Heart left ventricle (tissue), 16 donors: ENCODE measurements at regions not wholly inside any gene's neighbourhood (a gene's known extent, or its start where the extent isn't known, plus 50 kb on each side); places are given as distances from the start of the nearest gene placed in this dataset.

Experiments
- ATAC-seq, 4 donors: fragments of 200-7000 bp; cut with Tn5 transposase; one replicate each; pipeline ENCODE4 v1.9.1; 2020 to 2022; ENCODE audit warnings: moderate library complexity in 4 of 4, mild to moderate bottlenecking in 3 of 4, moderate number of reproducible peaks in 1 of 4
- DNase-seq, 5 donors: peaks; one replicate each; pipeline ENCODE4 v3.0.0-alpha.2; 2020
- H3K27ac ChIP-seq, 12 donors: fragments of 200-600 bp; sonication (generic) in 4 of 12; one replicate each; pipeline versions ENCODE4 v1.5.0 to v1.8.0; 2016 to 2022; ENCODE audit warnings: mild to moderate bottlenecking in 2 of 12
- H3K27me3 ChIP-seq, 9 donors: fragments of 200-600 bp; sonication (generic) in 2 of 9; one replicate each; pipeline versions ENCODE4 v1.5.1 to v1.8.0; 2016 to 2022; ENCODE audit warnings: mild to moderate bottlenecking in 3 of 9
- H3K36me3 ChIP-seq, 9 donors: fragments of 200-600 bp; sonication (generic) in 2 of 9; one replicate each; pipeline versions ENCODE4 v1.5.0 to v1.8.0; 2018 to 2022; ENCODE audit warnings: mild to moderate bottlenecking in 2 of 9
- H3K4me1 ChIP-seq, 12 donors: fragments of 200-600 bp; sonication (generic) in 4 of 12; one replicate each; pipeline versions ENCODE4 v1.5.0 to v1.8.0; 2016 to 2022; ENCODE audit warnings: mild to moderate bottlenecking in 3 of 12
- H3K4me3 ChIP-seq, 12 donors: fragments of 200-600 bp; sonication (generic) in 4 of 12; one replicate each; pipeline versions ENCODE4 v1.5.0 to v1.8.0; 2017 to 2022; ENCODE audit warnings: mild to moderate bottlenecking in 9 of 12, moderate library complexity in 4 of 12
- H3K9me3 ChIP-seq, 12 donors: fragments of 200-600 bp; sonication (generic) in 4 of 12; one replicate each; pipeline versions ENCODE4 v1.5.0 to v1.8.0; 2016 to 2022; ENCODE audit warnings: mild to moderate bottlenecking in 1 of 12
- POLR2A ChIP-seq, 2 donors: fragments of 450-650 bp; IDR thresholded peaks; one replicate each; pipeline ENCODE4 v1.6.1; 2017; ENCODE audit warnings: antibody characterized with exemption in 2 of 2, mild to moderate bottlenecking in 2 of 2, moderate library complexity in 2 of 2
- WGBS, 4 donors: extraction: QIAGEN DNeasy Blood & Tissue Kit in 2 of 4; methylation state at CpG; one replicate each; pipeline versions ENCODE4 v1.1.5 to v1.1.7; 2013 to 2018; 5-methylcytosine and 5-hydroxymethylcytosine counted together
- intact Hi-C, 10 donors: fragments of 100-400 bp; cut with DNase I; formaldehyde crosslinking; loops; one replicate each; pipeline versions ENCODE4 v1.11.1 to v1.14.2; 2022
- TF ChIP-seq, protein P1 (sequence below), 12 donors: fragments of 200-600 bp; sonication (generic) in 4 of 12; IDR thresholded peaks; one replicate each; pipeline versions ENCODE4 v1.5.0 to v1.8.0; 2018 to 2022; ENCODE audit warnings: antibody characterized with exemption in 12 of 12, mild to moderate bottlenecking in 5 of 12
- donor health status: ischemic (EF 13 %, LVEDD 7.1; RV severe dilation, severe dysfunction).
- donor health status: healthy with polysubstance abuse.
- donor health status: DM: no; HTN: yes; CAD: no.
- donor health status: DM: no; HTN: no; CAD: no.
- donor health status: ischemic (EF 25% LVEDD 6.9; RV normal size, moderate dysfunction).
- donor health status: ischemic (EF 25% LVEDD 5.7; RV mildly dilated, moderate dysfunction).
- donor health status: healthy.
- donor health status: DM: yes; HTN: yes; CAD: no.
- donor health status: ischemic (EF 35%, LVEDD 5.7; RV mildly dilated, moderate dysfunction).
- donor health status: nonischemic (EF 11% LVEDD 7.7; RV severe dilation, severe dysfunction).
- donor health status: DM: yes; HTN: yes; CAD: no.
- donor health status: PGD.
- donor health status: ischemic (EF 29% LVEDD 5.4; RV normal size, mild dysfunction).
- donor health status: nonischemic (EF 23%, LVEDD 6.1; RV moderate dilation, normal function).

GRCh38 chr10:71009126-71009525 is 120.8 kb upstream of the PCBD1 start:
- 44 to 67% (median 57%) methylated on average over 16 of the region's 16 CpGs for WGBS, 4 donors
- H3K9me3 ChIP-seq = no peaks in the 10 kb centered on the region

DNA sequence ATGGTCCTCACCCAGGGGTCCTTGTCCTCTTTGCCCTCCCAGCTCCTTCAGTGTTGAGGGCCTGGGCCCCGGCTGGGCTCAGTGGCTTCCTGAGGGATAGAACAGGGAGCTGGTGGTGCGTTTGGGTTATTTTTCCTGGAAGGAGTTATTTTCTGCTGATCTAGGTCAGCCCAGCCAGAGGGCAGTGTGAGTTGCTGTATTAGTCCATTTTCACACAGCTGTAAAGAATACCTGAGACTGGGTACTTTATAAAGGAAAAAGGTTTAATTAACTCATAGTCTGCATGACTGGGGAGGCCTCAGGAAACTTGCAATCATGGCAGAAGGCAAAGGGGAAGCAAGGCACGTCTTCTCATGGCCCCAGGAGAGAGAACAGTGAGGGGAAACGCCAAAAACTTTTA is 122.4 kb upstream of the PCBD1 start:
- Histone ChIP-seq H3K27ac (no peak overlapping the region), H3K9me3 (no peaks in the 10 kb centered on the region), H3K4me3 (no peak overlapping the region), H3K4me1 (peaks cover 0 to 15% (median 3%) of the 10 kb centered on the region in 12 donors), H3K27me3 (peaks cover 0 to 8% (median 0%) of the 10 kb centered on the region in 9 donors), H3K36me3 (no peaks in the 10 kb centered on the region)
- ATAC-seq (no peak), DNase-seq (peak in 1 of 5 donors; percentile 6)
- TF ChIP-seq, protein P1, sequence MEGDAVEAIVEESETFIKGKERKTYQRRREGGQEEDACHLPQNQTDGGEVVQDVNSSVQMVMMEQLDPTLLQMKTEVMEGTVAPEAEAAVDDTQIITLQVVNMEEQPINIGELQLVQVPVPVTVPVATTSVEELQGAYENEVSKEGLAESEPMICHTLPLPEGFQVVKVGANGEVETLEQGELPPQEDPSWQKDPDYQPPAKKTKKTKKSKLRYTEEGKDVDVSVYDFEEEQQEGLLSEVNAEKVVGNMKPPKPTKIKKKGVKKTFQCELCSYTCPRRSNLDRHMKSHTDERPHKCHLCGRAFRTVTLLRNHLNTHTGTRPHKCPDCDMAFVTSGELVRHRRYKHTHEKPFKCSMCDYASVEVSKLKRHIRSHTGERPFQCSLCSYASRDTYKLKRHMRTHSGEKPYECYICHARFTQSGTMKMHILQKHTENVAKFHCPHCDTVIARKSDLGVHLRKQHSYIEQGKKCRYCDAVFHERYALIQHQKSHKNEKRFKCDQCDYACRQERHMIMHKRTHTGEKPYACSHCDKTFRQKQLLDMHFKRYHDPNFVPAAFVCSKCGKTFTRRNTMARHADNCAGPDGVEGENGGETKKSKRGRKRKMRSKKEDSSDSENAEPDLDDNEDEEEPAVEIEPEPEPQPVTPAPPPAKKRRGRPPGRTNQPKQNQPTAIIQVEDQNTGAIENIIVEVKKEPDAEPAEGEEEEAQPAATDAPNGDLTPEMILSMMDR (IDR thresholded peaks at IDR 0.05) = peak in 5 of 12 donors; percentile 10 to 27 (median 19)
- TF ChIP-seq POLR2A (IDR thresholded peaks at IDR 0.05) = no peak
- 61 to 74% (median 71%) methylated on average over 4 of the region's 4 CpGs for WGBS, 4 donors
- intact Hi-C loops = loop anchor here in 1 of 10 donors (10.0 kb wide), 2 partner anchors 194 to 274 kb away; no protein-coding TSS in a partner anchor

More at GRCh38 chr10:71009126-71009525, 120.8 kb upstream of the PCBD1 start:
- peaks cover 0 to 8% (median 0%) of the 10 kb centered on the region in 9 donors for H3K27me3 ChIP-seq
- no peak overlapping the region for H3K4me3 ChIP-seq
- DNase-seq (peak in 1 of 5 donors; percentile 35), ATAC-seq (peak in 1 of 4 donors; percentile 51)
- peaks cover 0 to 18% (median 2%) of the 10 kb centered on the region in 12 donors for H3K4me1 ChIP-seq
- TF ChIP-seq, protein P1 (IDR thresholded peaks at IDR 0.05) = no peak
- no peak for TF ChIP-seq POLR2A (IDR thresholded peaks at IDR 0.05)
- no peaks in the 10 kb centered on the region for H3K36me3 ChIP-seq
- H3K27ac ChIP-seq = no peak overlapping the region
- intact Hi-C loops = loop anchor here in 3 of 10 donors (5.0 to 10.0 kb wide), 2 partner anchors 196 to 198 kb away; no protein-coding TSS in a partner anchor

- Histone ChIP-seq H3K36me3 (no peaks in the 10 kb centered on the region), H3K27ac (no peak overlapping the region), H3K9me3 (no peaks in the 10 kb centered on the region), H3K4me1 (peaks cover 0 to 11% (median 3%) of the 10 kb centered on the region in 12 donors), H3K4me3 (no peak overlapping the region), H3K27me3 (peaks cover 0 to 8% (median 0%) of the 10 kb centered on the region in 9 donors)
- ATAC-seq (no peak), DNase-seq (peak in 1 of 5 donors; percentile 5)
- 86 to 93% (median 89%) methylated on average over 3 of the region's 3 CpGs for WGBS, 4 donors
- intact Hi-C loops = loop anchor here in 1 of 10 donors (10.0 kb wide), 2 partner anchors 194 to 274 kb away; no protein-coding TSS in a partner anchor
- TF ChIP-seq, protein P1 (IDR thresholded peaks at IDR 0.05) = no peak
- no peak for TF ChIP-seq POLR2A (IDR thresholded peaks at IDR 0.05)
Measured at GRCh38 chr10:71011141-71011540, 122.8 kb upstream of the PCBD1 start.

DNA sequence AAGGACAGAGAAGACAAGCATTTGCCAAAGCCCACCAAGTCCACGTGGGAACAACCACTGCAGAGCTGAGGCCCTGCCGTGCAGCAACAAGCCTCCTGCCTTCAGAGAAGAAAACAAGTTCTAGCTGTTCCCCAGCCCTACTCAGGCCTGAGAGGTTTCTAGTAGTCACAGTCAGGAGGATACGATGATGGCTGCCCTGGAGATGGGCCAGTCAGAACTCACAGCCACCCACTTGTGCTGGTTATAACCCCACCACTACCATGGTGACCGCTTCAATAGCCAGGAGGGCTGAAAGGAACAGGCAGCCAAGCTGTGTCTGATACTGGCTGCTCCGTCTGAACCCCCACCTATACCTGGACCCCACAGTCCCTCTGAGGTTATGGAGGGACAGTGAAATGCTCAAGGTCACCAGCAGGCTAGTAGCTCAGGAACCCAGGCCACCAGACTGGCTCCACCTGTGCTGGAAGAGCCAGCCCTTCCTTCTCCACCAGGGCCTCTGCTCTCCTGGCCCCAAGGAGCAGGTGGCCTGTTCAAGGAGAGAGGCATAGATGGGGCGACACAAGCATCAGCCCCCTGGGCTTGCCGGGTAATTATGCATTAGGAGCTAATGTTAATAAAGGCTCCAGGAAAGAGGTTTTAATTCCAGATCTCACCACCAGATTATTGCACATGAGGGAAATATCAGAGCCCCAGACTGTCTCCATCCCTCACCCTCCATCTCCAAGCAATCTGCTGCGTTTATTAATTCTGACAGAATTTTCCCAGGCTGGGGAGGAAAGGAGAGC is 125.8 kb upstream of the PCBD1 start:
- DNase-seq (peak in 4 of 5 donors; percentile 40 to 80 (median 61)), ATAC-seq (peak; percentile 82 to 94 (median 90))
- Histone ChIP-seq H3K9me3 (no peaks in the 10 kb centered on the region), H3K36me3 (no peaks in the 10 kb centered on the region), H3K27ac (peak overlapping the region in 9 of 12 donors; percentile 7 to 81 (median 71)), H3K27me3 (peaks cover 0 to under 1% (median 0%) of the 10 kb centered on the region in 9 donors), H3K4me3 (no peak overlapping the region), H3K4me1 (peaks cover 0 to 11% (median 3%) of the 10 kb centered on the region in 12 donors)
- intact Hi-C loops = loop anchor here in 1 of 10 donors (10.0 kb wide), 2 partner anchors 191 to 271 kb away; no protein-coding TSS in a partner anchor
- no peak for TF ChIP-seq POLR2A (IDR thresholded peaks at IDR 0.05)
- TF ChIP-seq, protein P1 (IDR thresholded peaks at IDR 0.05) = no peak
- 45 to 76% (median 55%) methylated on average over 6 to 8 of the region's 8 CpGs for WGBS, 4 donors
